ENCODE measurements at regions not wholly inside any gene's neighbourhood (a gene's known extent, or its start where the extent isn't known, plus 50 kb on each side); places are given as distances from the start of the nearest gene placed in this dataset.

- intact Hi-C loops (cut with micrococcal nuclease) = no loop called here
- no peaks in the 10 kb centered on the region for H3K27me3 Mint-ChIP-seq
- ChIA-PET CTCF (no interaction called here), POLR2A (no interaction called here)
- no peak overlapping the region for H3K27ac Mint-ChIP-seq
- no peak for ATAC-seq
- no peak for DNase-seq
- Histone ChIP-seq H3K27ac (ENCODE audit: low read depth, low read length) (no peak overlapping the region), H3K36me3 (ENCODE audit: control insufficient read depth in 2 of 3, insufficient read depth in 3 of 3, low read length in 3 of 3) (no peaks in the 10 kb centered on the region), H3K9me3 (ENCODE audit: control insufficient read depth in 2 of 3, low read length in 3 of 3) (no peaks in the 10 kb centered on the region), H3K27me3 (ENCODE audit: control insufficient read depth in 2 of 2, insufficient read depth in 2 of 2, low read length in 2 of 2) (no peaks in the 10 kb centered on the region), H3K4me1 (ENCODE audit: control insufficient read depth in 2 of 2, insufficient read depth in 2 of 2, low read length in 2 of 2) (no peaks in the 10 kb centered on the region), H3K4me3 (ENCODE audit: low read length) (no peak overlapping the region)
- peaks cover 0 to 18% (median 5%) of the 10 kb centered on the region in 11 donors for H3K9me3 Mint-ChIP-seq
- H3K4me3 Mint-ChIP-seq = no peak overlapping the region
- H3K36me3 Mint-ChIP-seq = no peaks in the 10 kb centered on the region
- no peaks in the 10 kb centered on the region for H3K4me1 Mint-ChIP-seq
Measured at GRCh38 chr3:74539876-74540275, 74.6 kb downstream of the CNTN3 start.

- H3K36me3 Mint-ChIP-seq = no peaks in the 10 kb centered on the region
- H3K9me3 Mint-ChIP-seq = peaks cover 0 to 17% (median 5%) of the 10 kb centered on the region in 11 donors
- ChIA-PET CTCF (no interaction called here), POLR2A (no interaction called here)
- Histone ChIP-seq H3K9me3 (ENCODE audit: control insufficient read depth in 2 of 3, low read length in 3 of 3) (no peaks in the 10 kb centered on the region), H3K36me3 (ENCODE audit: control insufficient read depth in 2 of 3, insufficient read depth in 3 of 3, low read length in 3 of 3) (no peaks in the 10 kb centered on the region), H3K27ac (ENCODE audit: low read depth, low read length) (no peak overlapping the region), H3K27me3 (ENCODE audit: control insufficient read depth in 2 of 2, insufficient read depth in 2 of 2, low read length in 2 of 2) (no peaks in the 10 kb centered on the region), H3K4me1 (ENCODE audit: control insufficient read depth in 2 of 2, insufficient read depth in 2 of 2, low read length in 2 of 2) (no peaks in the 10 kb centered on the region), H3K4me3 (ENCODE audit: low read length) (no peak overlapping the region)
- DNase-seq = no peak
- no peak overlapping the region for H3K4me3 Mint-ChIP-seq
- no peak overlapping the region for H3K27ac Mint-ChIP-seq
- intact Hi-C loops (cut with micrococcal nuclease) = no loop called here
- H3K4me1 Mint-ChIP-seq = no peaks in the 10 kb centered on the region
- no peak for ATAC-seq
- no peaks in the 10 kb centered on the region for H3K27me3 Mint-ChIP-seq
Measured at GRCh38 chr3:74538669-74539068, 75.8 kb downstream of the CNTN3 start.

- intact Hi-C loops (cut with micrococcal nuclease) = no loop called here
- ATAC-seq (no peak), DNase-seq (no peak)
- Mint-ChIP-seq H3K4me1 (no peaks in the 10 kb centered on the region), H3K36me3 (no peaks in the 10 kb centered on the region), H3K9me3 (peaks cover 0 to 14% (median 5%) of the 10 kb centered on the region in 11 donors), H3K27me3 (no peaks in the 10 kb centered on the region), H3K27ac (no peak overlapping the region), H3K4me3 (no peak overlapping the region)
- ChIA-PET CTCF (no interaction called here), POLR2A (no interaction called here)
- Histone ChIP-seq H3K27me3 (ENCODE audit: control insufficient read depth in 2 of 2, insufficient read depth in 2 of 2, low read length in 2 of 2) (no peaks in the 10 kb centered on the region), H3K4me3 (ENCODE audit: low read length) (no peak overlapping the region), H3K4me1 (ENCODE audit: control insufficient read depth in 2 of 2, insufficient read depth in 2 of 2, low read length in 2 of 2) (no peaks in the 10 kb centered on the region), H3K27ac (ENCODE audit: low read depth, low read length) (no peak overlapping the region), H3K36me3 (ENCODE audit: control insufficient read depth in 2 of 3, insufficient read depth in 3 of 3, low read length in 3 of 3) (no peaks in the 10 kb centered on the region), H3K9me3 (ENCODE audit: control insufficient read depth in 2 of 3, low read length in 3 of 3) (no peaks in the 10 kb centered on the region)
Measured at GRCh38 chr3:74537857-74538256, 76.6 kb downstream of the CNTN3 start.

- peaks cover 0 to 14% (median 5%) of the 10 kb centered on the region in 11 donors for H3K9me3 Mint-ChIP-seq
- DNase-seq (no peak), ATAC-seq (no peak)
- no peaks in the 10 kb centered on the region for H3K4me1 ChIP-seq (ENCODE audit: control insufficient read depth in 2 of 2, insufficient read depth in 2 of 2, low read length in 2 of 2)
- H3K27me3 Mint-ChIP-seq = no peaks in the 10 kb centered on the region
- H3K27ac Mint-ChIP-seq = no peak overlapping the region
- intact Hi-C loops (cut with micrococcal nuclease) = no loop called here
- no peaks in the 10 kb centered on the region for H3K4me1 Mint-ChIP-seq
- H3K27ac ChIP-seq (ENCODE audit: low read depth, low read length) = no peak overlapping the region
- H3K9me3 ChIP-seq (ENCODE audit: control insufficient read depth in 2 of 3, low read length in 3 of 3) = no peaks in the 10 kb centered on the region
- no peaks in the 10 kb centered on the region for H3K36me3 ChIP-seq (ENCODE audit: control insufficient read depth in 2 of 3, insufficient read depth in 3 of 3, low read length in 3 of 3)
- POLR2A ChIA-PET = no interaction called here
- no peak overlapping the region for H3K4me3 Mint-ChIP-seq
- CTCF ChIA-PET = no interaction called here
- H3K36me3 Mint-ChIP-seq = no peaks in the 10 kb centered on the region
- H3K4me3 ChIP-seq (ENCODE audit: low read length) = no peak overlapping the region
- H3K27me3 ChIP-seq (ENCODE audit: control insufficient read depth in 2 of 2, insufficient read depth in 2 of 2, low read length in 2 of 2) = no peaks in the 10 kb centered on the region
Measured at GRCh38 chr3:74537164-74537563, 77.3 kb downstream of the CNTN3 start.

GRCh38 chr3:74535281-74535680 lies 79.2 kb downstream of the CNTN3 start:
- ChIA-PET POLR2A (no interaction called here), CTCF (no interaction called here)
- ATAC-seq (no peak), DNase-seq (no peak)
- Histone ChIP-seq H3K4me3 (ENCODE audit: low read length) (no peak overlapping the region), H3K4me1 (ENCODE audit: control insufficient read depth in 2 of 2, insufficient read depth in 2 of 2, low read length in 2 of 2) (no peaks in the 10 kb centered on the region), H3K27me3 (ENCODE audit: control insufficient read depth in 2 of 2, insufficient read depth in 2 of 2, low read length in 2 of 2) (no peaks in the 10 kb centered on the region), H3K9me3 (ENCODE audit: control insufficient read depth in 2 of 3, low read length in 3 of 3) (no peaks in the 10 kb centered on the region), H3K36me3 (ENCODE audit: control insufficient read depth in 2 of 3, insufficient read depth in 3 of 3, low read length in 3 of 3) (no peaks in the 10 kb centered on the region), H3K27ac (ENCODE audit: low read depth, low read length) (no peak overlapping the region)
- no peak overlapping the region for H3K27ac Mint-ChIP-seq
- no peak overlapping the region for H3K4me3 Mint-ChIP-seq
- no peaks in the 10 kb centered on the region for H3K36me3 Mint-ChIP-seq
- H3K9me3 Mint-ChIP-seq = peaks cover 2 to 28% (median 11%) of the 10 kb centered on the region in 11 donors
- intact Hi-C loops (cut with micrococcal nuclease) = no loop called here
- H3K4me1 Mint-ChIP-seq = no peaks in the 10 kb centered on the region
- H3K27me3 Mint-ChIP-seq = no peaks in the 10 kb centered on the region

GRCh38 chr3:74534611-74535010 lies 79.8 kb downstream of the CNTN3 start:
- DNase-seq (no peak), ATAC-seq (no peak)
- Mint-ChIP-seq H3K27me3 (no peaks in the 10 kb centered on the region), H3K27ac (no peak overlapping the region), H3K36me3 (no peaks in the 10 kb centered on the region), H3K4me3 (no peak overlapping the region), H3K9me3 (peaks cover 2 to 28% (median 12%) of the 10 kb centered on the region in 11 donors), H3K4me1 (no peaks in the 10 kb centered on the region)
- no peaks in the 10 kb centered on the region for H3K4me1 ChIP-seq (ENCODE audit: control insufficient read depth in 2 of 2, insufficient read depth in 2 of 2, low read length in 2 of 2)
- no peaks in the 10 kb centered on the region for H3K27me3 ChIP-seq (ENCODE audit: control insufficient read depth in 2 of 2, insufficient read depth in 2 of 2, low read length in 2 of 2)
- intact Hi-C loops (cut with micrococcal nuclease) = no loop called here
- no peak overlapping the region for H3K4me3 ChIP-seq (ENCODE audit: low read length)
- H3K36me3 ChIP-seq (ENCODE audit: control insufficient read depth in 2 of 3, insufficient read depth in 3 of 3, low read length in 3 of 3) = no peaks in the 10 kb centered on the region
- H3K9me3 ChIP-seq (ENCODE audit: control insufficient read depth in 2 of 3, low read length in 3 of 3) = no peaks in the 10 kb centered on the region
- POLR2A ChIA-PET = no interaction called here
- CTCF ChIA-PET = no interaction called here
- H3K27ac ChIP-seq (ENCODE audit: low read depth, low read length) = no peak overlapping the region

- H3K27me3 Mint-ChIP-seq = no peaks in the 10 kb centered on the region
- Histone ChIP-seq H3K9me3 (ENCODE audit: control insufficient read depth in 2 of 3, low read length in 3 of 3) (no peaks in the 10 kb centered on the region), H3K4me1 (ENCODE audit: control insufficient read depth in 2 of 2, insufficient read depth in 2 of 2, low read length in 2 of 2) (no peaks in the 10 kb centered on the region), H3K27ac (ENCODE audit: low read depth, low read length) (no peak overlapping the region), H3K27me3 (ENCODE audit: control insufficient read depth in 2 of 2, insufficient read depth in 2 of 2, low read length in 2 of 2) (no peaks in the 10 kb centered on the region), H3K36me3 (ENCODE audit: control insufficient read depth in 2 of 3, insufficient read depth in 3 of 3, low read length in 3 of 3) (no peaks in the 10 kb centered on the region), H3K4me3 (ENCODE audit: low read length) (no peak overlapping the region)
- ChIA-PET POLR2A (no interaction called here), CTCF (no interaction called here)
- no peak for DNase-seq
- H3K4me1 Mint-ChIP-seq = no peaks in the 10 kb centered on the region
- H3K36me3 Mint-ChIP-seq = no peaks in the 10 kb centered on the region
- no peak overlapping the region for H3K4me3 Mint-ChIP-seq
- peaks cover 2 to 25% (median 9%) of the 10 kb centered on the region in 11 donors for H3K9me3 Mint-ChIP-seq
- intact Hi-C loops (cut with micrococcal nuclease) = no loop called here
- H3K27ac Mint-ChIP-seq = no peak overlapping the region
- ATAC-seq = no peak
Measured at GRCh38 chr3:74532446-74532845, 82.0 kb downstream of the CNTN3 start.

Measured in naive thymus-derived CD4-positive, alpha-beta T cell (primary cell).